ENCODE measurements at regions not wholly inside any gene's neighbourhood (a gene's known extent, or its start where the extent isn't known, plus 50 kb on each side); places are given as distances from the start of the nearest gene placed in this dataset.

- no peak overlapping the region for H2AFZ ChIP-seq (ENCODE audit: low read length)
- H3K14ac ChIP-seq (ENCODE audit: insufficient read length): no peak overlapping the region
- no peaks in the 10 kb centered on the region for H3K79me1 ChIP-seq (ENCODE audit: low read depth, low read length)
- H3K4me1 ChIP-seq (replicated peaks in 1 of 4; ENCODE audit: control insufficient read depth in 3 of 4, insufficient read depth in 4 of 4, low read length in 3 of 4): peaks cover 5 to 10% (median 9%) of the 10 kb centered on the region in 4 experiments
- H3K27ac ChIP-seq (ENCODE audit: low read depth, low read length): no peak overlapping the region
- no peaks in the 10 kb centered on the region; the same call in 1 of the 2 replicates for H3K23me2 ChIP-seq (ENCODE audit: low read depth, low read length)
- peak overlapping the region; percentile 56 for H2BK20ac ChIP-seq (ENCODE audit: low read length)
- 0 out of 8 replicates have a peak overlapping the region, but pooled peaks of 1 of the 4 experiments have one; percentile 10 for H3K4me3 ChIP-seq (ENCODE audit: extremely low read depth in 1 of 4, insufficient read depth in 2 of 4, low read depth in 3 of 4, low read length in 4 of 4)
- H4K8ac ChIP-seq (ENCODE audit: extremely low read depth, insufficient read depth, low read length): no peak overlapping the region
- no peak overlapping the region for H3K56ac ChIP-seq (replicated peaks; ENCODE audit: insufficient read length, low read depth, low read length)
- no peak overlapping the region for H2BK12ac ChIP-seq (ENCODE audit: low read depth, low read length)
- H3K18ac ChIP-seq (ENCODE audit: extremely low read depth, low read length): no peak overlapping the region; the same call in 1 of the 2 replicates
- FAIRE-seq: no peak
- no peaks in the 10 kb centered on the region for H4K20me1 ChIP-seq (replicated peaks in 1 of 2; ENCODE audit: control insufficient read depth in 1 of 2, insufficient read depth in 2 of 2, low read length in 2 of 2)
- TF ChIP-seq RBBP5 (IDR thresholded peaks at IDR 0.05; ENCODE audit: borderline replicate concordance, low read depth, low read length) (peak; percentile 28; the same call in 1 of the 2 replicates), ASH2L (IDR thresholded peaks at IDR 0.05; ENCODE audit: low read length) (peak; percentile 32), BRCA1 (IDR thresholded peaks at IDR 0.05; ENCODE audit: low read depth, low read length) (no peak), TAF1 (IDR thresholded peaks at IDR 0.05; ENCODE audit: low read depth, low read length) (0 out of 2 replicates have a peak, but pooled peaks have one; percentile 24)
- no peak overlapping the region for H2AK5ac ChIP-seq (ENCODE audit: low read depth, low read length)
- no peak overlapping the region for H2BK5ac ChIP-seq (ENCODE audit: low read depth, low read length)
- no peak for DNase-seq (ENCODE audit: low read depth in 1 of 2, low spot score in 2 of 2)
- POLR2A ChIA-PET (ENCODE audit: partially characterized antibody): interaction anchor here (0.8 to 1.4 kb wide), 3 partner anchors 9 to 42 kb away, joined by 3 to 9 read pairs (median 5); no protein-coding TSS in a partner anchor
- no peaks in the 10 kb centered on the region for H3K27me3 ChIP-seq (replicated peaks in 1 of 4; ENCODE audit: control insufficient read depth in 3 of 4, extremely low read depth in 1 of 4, insufficient read depth in 3 of 4, low read length in 3 of 4)
- no peaks in the 10 kb centered on the region for H3K36me3 ChIP-seq (ENCODE audit: control insufficient read depth in 2 of 4, insufficient read depth in 4 of 4, low read length in 3 of 4)
- no peak overlapping the region for H3K9ac ChIP-seq (replicated peaks in 1 of 4; ENCODE audit: extremely low read depth in 1 of 4, low read depth in 3 of 4, low read length in 3 of 4)
- CTCF ChIA-PET (ENCODE audit: partially characterized antibody): interaction anchor here (0.6 to 4.9 kb wide), 8 partner anchors 12 to 364 kb away, joined by 3 to 46 read pairs (median 3); a partner anchor contains a TSS
- no peaks in the 10 kb centered on the region for H3K79me2 ChIP-seq (ENCODE audit: control insufficient read depth in 1 of 2, insufficient read depth in 2 of 2, low read length in 2 of 2)
- WGBS, 2 experiments (ENCODE audit: extremely low coverage in 1 of 2, insufficient coverage in 1 of 2, insufficient read length in 1 of 2, insufficient replicate concordance in 2 of 2, low coverage in 1 of 2, low lambda C conversion rate in 2 of 2, missing lambda C conversion rate in 1 of 2): 44% methylated on average over 5 of the region's 5 CpGs; no CpG with 5 or more reads in 1 of the 2 experiments
- no peak overlapping the region for H4K5ac ChIP-seq (ENCODE audit: insufficient read length, low read depth, low read length)
- H3K9me3 ChIP-seq (ENCODE audit: insufficient read depth in 2 of 2, low read depth in 1 of 2, low read length in 1 of 2): no peaks in the 10 kb centered on the region
- no peak overlapping the region for H4K91ac ChIP-seq (replicated peaks; ENCODE audit: insufficient read length, low read length)
- peak overlapping the region in 1 of 2 experiments; percentile 35; a peak in 3 of 4 replicates for H3K4me2 ChIP-seq (ENCODE audit: insufficient read depth in 1 of 2, low read depth in 2 of 2, low read length in 2 of 2)
- H3K4ac ChIP-seq (replicated peaks; ENCODE audit: insufficient read length, low read depth, low read length): no peak overlapping the region
- no peak overlapping the region for H2BK120ac ChIP-seq (replicated peaks; ENCODE audit: low read depth, low read length)
- H2BK15ac ChIP-seq (ENCODE audit: low read length): no peak overlapping the region
- no peak overlapping the region for H3K23ac ChIP-seq (ENCODE audit: insufficient read length)
Measured at GRCh38 chr18:46293742-46294181, 189.6 kb downstream of the HAUS1 start.

Data from H1 (cell line).